ENCODE measurements at regions not wholly inside any gene's neighbourhood (a gene's known extent, or its start where the extent isn't known, plus 50 kb on each side); places are given as distances from the start of the nearest gene placed in this dataset.

DNA sequence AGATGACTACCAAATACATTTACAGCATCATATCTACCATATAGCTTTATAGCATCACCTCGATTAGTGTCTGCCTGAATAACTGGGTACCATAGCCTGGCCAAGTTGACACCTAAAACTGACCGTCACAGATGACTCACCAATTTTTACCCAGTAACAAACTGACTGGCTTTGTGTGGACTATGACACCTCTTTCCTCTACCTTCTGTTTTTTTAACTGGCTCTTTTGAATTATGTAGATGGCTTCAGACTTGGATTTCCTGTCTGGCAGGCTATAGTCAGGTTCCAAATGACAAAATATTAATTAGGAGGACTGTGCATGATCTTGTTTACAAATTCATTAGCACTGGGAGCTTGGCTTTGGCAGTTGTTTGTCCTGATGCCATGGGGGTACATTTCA, 360.3 kb downstream of the TGFB2 start:
- Histone ChIP-seq H3K36me3 (ENCODE audit: insufficient read depth, low read length) (no peaks in the 10 kb centered on the region), H3K27me3 (ENCODE audit: control insufficient read depth, insufficient read depth, low read length) (no peaks in the 10 kb centered on the region), H3K9ac (ENCODE audit: low read depth, low read length) (peak overlapping the region; percentile 76), H3K4me1 (ENCODE audit: control insufficient read depth, insufficient read depth, low read length) (peaks cover 32% of the 10 kb centered on the region), H3K9me3 (replicated peaks; ENCODE audit: low read length) (no peaks in the 10 kb centered on the region), H3K4me3 (ENCODE audit: low read length) (peak overlapping the region; percentile 22), H3K4me2 (ENCODE audit: low read length) (peak overlapping the region; percentile 70)

DNA sequence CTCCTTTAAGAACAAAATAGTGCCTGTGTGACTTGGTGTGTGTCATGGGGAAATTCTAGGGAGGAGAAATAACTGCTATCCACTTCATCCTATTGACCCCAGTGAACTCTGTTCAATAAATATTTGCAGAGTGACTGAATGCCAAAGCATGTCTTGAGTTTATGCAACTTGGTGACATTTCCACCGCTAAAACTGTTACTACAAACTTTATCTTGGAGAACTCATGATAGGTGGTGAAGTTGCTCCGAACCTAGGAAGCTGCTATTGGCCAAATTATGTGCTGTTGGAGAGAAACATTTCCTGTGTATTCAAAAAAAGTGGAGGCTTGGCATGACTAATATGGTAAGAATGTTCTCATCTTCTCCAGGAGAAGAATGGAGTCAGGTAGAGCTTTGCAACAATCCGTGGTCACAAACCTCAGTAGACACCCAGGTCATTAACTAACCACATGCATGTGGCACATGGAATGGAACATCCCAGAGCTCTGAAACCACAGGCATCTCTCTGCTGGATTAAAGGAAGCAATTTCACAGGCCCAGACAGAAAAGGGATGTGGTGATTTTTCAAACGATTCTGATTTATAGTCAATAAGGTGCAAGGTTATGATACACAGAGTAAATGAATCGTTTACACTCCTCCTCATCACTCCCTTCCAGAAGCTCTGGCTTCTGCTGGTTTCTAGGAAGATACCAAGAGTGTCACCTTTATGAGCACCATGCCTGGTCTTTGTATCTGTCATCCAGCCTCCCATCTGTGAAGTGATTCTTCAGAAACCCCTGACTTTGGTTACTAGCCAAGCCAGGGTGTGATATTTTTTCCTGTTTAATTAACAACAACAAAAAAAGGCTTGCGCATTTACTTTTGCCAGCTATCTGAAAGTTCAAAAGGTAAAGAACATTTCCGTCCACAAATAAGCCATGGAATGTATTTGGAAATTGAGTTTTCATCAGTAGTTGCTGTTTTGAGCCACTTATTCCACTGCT, 361.1 kb downstream of the TGFB2 start:
- peak overlapping the region; percentile 76 for H3K9ac ChIP-seq (ENCODE audit: low read depth, low read length)
- peak overlapping the region; percentile 22 for H3K4me3 ChIP-seq (ENCODE audit: low read length)
- no peaks in the 10 kb centered on the region for H3K27me3 ChIP-seq (ENCODE audit: control insufficient read depth, insufficient read depth, low read length)
- peak overlapping the region; percentile 70 for H3K4me2 ChIP-seq (ENCODE audit: low read length)
- H3K4me1 ChIP-seq (ENCODE audit: control insufficient read depth, insufficient read depth, low read length), result peaks cover 37% of the 10 kb centered on the region
- no peaks in the 10 kb centered on the region for H3K9me3 ChIP-seq (replicated peaks; ENCODE audit: low read length)
- no peaks in the 10 kb centered on the region for H3K36me3 ChIP-seq (ENCODE audit: insufficient read depth, low read length)

GRCh38 chr1:218711001-218711400, 365.9 kb downstream of the TGFB2 start:
- Histone ChIP-seq H3K4me1 (ENCODE audit: control insufficient read depth, insufficient read depth, low read length) (peaks cover 35% of the 10 kb centered on the region), H3K9me3 (replicated peaks; ENCODE audit: low read length) (no peaks in the 10 kb centered on the region), H3K4me3 (ENCODE audit: low read length) (no peak overlapping the region), H3K27me3 (ENCODE audit: control insufficient read depth, insufficient read depth, low read length) (no peaks in the 10 kb centered on the region), H3K9ac (ENCODE audit: low read depth, low read length) (no peak overlapping the region), H3K36me3 (ENCODE audit: insufficient read depth, low read length) (no peaks in the 10 kb centered on the region), H3K4me2 (ENCODE audit: low read length) (no peak overlapping the region)

DNA sequence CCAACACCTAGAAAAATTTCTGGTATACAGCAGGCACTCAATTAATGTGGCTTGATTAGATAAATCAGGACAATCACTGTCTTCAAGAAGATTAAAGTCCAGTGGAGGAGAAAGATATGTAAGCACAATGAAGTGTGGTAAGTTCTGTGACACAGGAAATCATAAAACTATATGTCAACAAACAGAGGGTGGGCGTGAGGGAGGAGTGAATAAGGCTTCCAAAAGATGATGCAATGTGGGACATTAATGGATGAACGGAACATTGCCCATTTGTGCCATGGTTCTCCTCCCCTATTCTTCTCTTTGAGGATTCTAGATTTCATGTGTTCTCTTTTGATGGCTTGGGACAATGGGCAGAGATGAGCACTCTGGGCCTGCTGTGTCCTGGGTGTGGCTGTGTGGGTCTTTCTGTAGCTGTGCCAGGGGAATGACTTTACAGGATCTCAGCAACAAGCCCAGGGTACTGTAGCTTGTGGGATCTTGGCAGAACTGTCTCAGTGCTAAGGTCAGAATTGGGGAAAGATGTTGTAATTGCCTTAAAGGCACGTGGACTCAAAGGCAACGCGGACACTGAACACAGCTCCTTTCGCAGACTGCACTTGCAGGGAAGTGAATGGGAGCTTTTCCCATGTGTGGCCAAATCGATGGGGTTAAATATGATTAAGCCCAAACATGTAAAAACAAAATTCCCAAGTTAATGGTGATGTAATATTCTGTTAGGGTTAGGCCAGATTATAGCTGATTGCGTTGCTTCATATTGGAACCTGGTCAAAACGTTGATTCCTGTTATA, 366.9 kb downstream of the TGFB2 start:
- Histone ChIP-seq H3K4me1 (ENCODE audit: control insufficient read depth, insufficient read depth, low read length) (peaks cover 27% of the 10 kb centered on the region), H3K9me3 (replicated peaks; ENCODE audit: low read length) (no peaks in the 10 kb centered on the region), H3K4me2 (ENCODE audit: low read length) (no peak overlapping the region), H3K36me3 (ENCODE audit: insufficient read depth, low read length) (no peaks in the 10 kb centered on the region), H3K4me3 (ENCODE audit: low read length) (no peak overlapping the region), H3K27me3 (ENCODE audit: control insufficient read depth, insufficient read depth, low read length) (no peaks in the 10 kb centered on the region), H3K9ac (ENCODE audit: low read depth, low read length) (no peak overlapping the region)

DNA sequence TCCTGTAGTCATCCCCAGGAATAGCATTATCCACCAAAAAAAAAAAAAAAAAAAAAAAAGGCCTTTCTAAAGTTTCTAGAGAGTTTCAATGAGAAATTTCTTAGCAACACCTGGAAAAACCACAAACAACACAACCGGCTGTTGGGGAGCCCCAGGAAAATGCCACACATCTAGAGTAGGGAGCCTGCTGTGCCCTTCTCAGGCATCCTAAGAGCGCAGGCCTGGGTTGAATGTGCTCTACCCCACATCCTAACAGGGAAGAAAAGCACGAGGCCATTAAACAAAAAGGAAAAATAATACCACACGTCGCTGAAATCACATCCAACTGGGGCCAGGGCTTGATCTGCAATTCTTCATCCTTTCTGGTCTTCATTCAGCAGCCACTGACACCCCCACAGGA, 367.5 kb downstream of the TGFB2 start:
- Histone ChIP-seq H3K36me3 (ENCODE audit: insufficient read depth, low read length) (no peaks in the 10 kb centered on the region), H3K4me1 (ENCODE audit: control insufficient read depth, insufficient read depth, low read length) (peaks cover 29% of the 10 kb centered on the region), H3K4me2 (ENCODE audit: low read length) (no peak overlapping the region), H3K4me3 (ENCODE audit: low read length) (no peak overlapping the region), H3K9ac (ENCODE audit: low read depth, low read length) (no peak overlapping the region), H3K9me3 (replicated peaks; ENCODE audit: low read length) (no peaks in the 10 kb centered on the region), H3K27me3 (ENCODE audit: control insufficient read depth, insufficient read depth, low read length) (no peaks in the 10 kb centered on the region)

- Histone ChIP-seq H3K9me3 (replicated peaks; ENCODE audit: low read length) (no peaks in the 10 kb centered on the region), H3K27me3 (ENCODE audit: control insufficient read depth, insufficient read depth, low read length) (no peaks in the 10 kb centered on the region), H3K4me2 (ENCODE audit: low read length) (no peak overlapping the region), H3K9ac (ENCODE audit: low read depth, low read length) (no peak overlapping the region), H3K4me1 (ENCODE audit: control insufficient read depth, insufficient read depth, low read length) (peaks cover 42% of the 10 kb centered on the region), H3K4me3 (ENCODE audit: low read length) (no peak overlapping the region), H3K36me3 (ENCODE audit: insufficient read depth, low read length) (no peaks in the 10 kb centered on the region)
Observed at GRCh38 chr1:218715961-218716669, 371.0 kb downstream of the TGFB2 start.

GRCh38 chr1:218717575-218717974, 372.4 kb downstream of the TGFB2 start:
- Histone ChIP-seq H3K4me1 (ENCODE audit: control insufficient read depth, insufficient read depth, low read length) (peaks cover 28% of the 10 kb centered on the region), H3K9ac (ENCODE audit: low read depth, low read length) (peak overlapping the region; percentile 33), H3K4me3 (ENCODE audit: low read length) (no peak overlapping the region), H3K27me3 (ENCODE audit: control insufficient read depth, insufficient read depth, low read length) (no peaks in the 10 kb centered on the region), H3K4me2 (ENCODE audit: low read length) (peak overlapping the region; percentile 45), H3K36me3 (ENCODE audit: insufficient read depth, low read length) (no peaks in the 10 kb centered on the region), H3K9me3 (replicated peaks; ENCODE audit: low read length) (no peaks in the 10 kb centered on the region)

GRCh38 chr1:218718206-218718605, 373.1 kb downstream of the TGFB2 start:
- H3K36me3 ChIP-seq (ENCODE audit: insufficient read depth, low read length), result no peaks in the 10 kb centered on the region
- H3K9me3 ChIP-seq (replicated peaks; ENCODE audit: low read length), result no peaks in the 10 kb centered on the region
- no peak overlapping the region for H3K4me3 ChIP-seq (ENCODE audit: low read length)
- H3K4me2 ChIP-seq (ENCODE audit: low read length), result no peak overlapping the region
- no peaks in the 10 kb centered on the region for H3K27me3 ChIP-seq (ENCODE audit: control insufficient read depth, insufficient read depth, low read length)
- H3K4me1 ChIP-seq (ENCODE audit: control insufficient read depth, insufficient read depth, low read length), result peaks cover 26% of the 10 kb centered on the region
- H3K9ac ChIP-seq (ENCODE audit: low read depth, low read length), result peak overlapping the region; percentile 33

GRCh38 chr1:218718977-218719376, 373.8 kb downstream of the TGFB2 start:
- H3K36me3 ChIP-seq (ENCODE audit: insufficient read depth, low read length), result no peaks in the 10 kb centered on the region
- no peaks in the 10 kb centered on the region for H3K9me3 ChIP-seq (replicated peaks; ENCODE audit: low read length)
- H3K4me3 ChIP-seq (ENCODE audit: low read length), result no peak overlapping the region
- no peak overlapping the region for H3K9ac ChIP-seq (ENCODE audit: low read depth, low read length)
- H3K27me3 ChIP-seq (ENCODE audit: control insufficient read depth, insufficient read depth, low read length), result no peaks in the 10 kb centered on the region
- no peak overlapping the region for H3K4me2 ChIP-seq (ENCODE audit: low read length)
- peaks cover 26% of the 10 kb centered on the region for H3K4me1 ChIP-seq (ENCODE audit: control insufficient read depth, insufficient read depth, low read length)

- H3K36me3 ChIP-seq (ENCODE audit: insufficient read depth, low read length), result no peaks in the 10 kb centered on the region
- H3K4me2 ChIP-seq (ENCODE audit: low read length), result no peak overlapping the region
- no peaks in the 10 kb centered on the region for H3K4me1 ChIP-seq (ENCODE audit: control insufficient read depth, insufficient read depth, low read length)
- H3K4me3 ChIP-seq (ENCODE audit: low read length), result no peak overlapping the region
- no peak overlapping the region for H3K9ac ChIP-seq (ENCODE audit: low read depth, low read length)
- no peaks in the 10 kb centered on the region for H3K27me3 ChIP-seq (ENCODE audit: control insufficient read depth, insufficient read depth, low read length)
- H3K9me3 ChIP-seq (replicated peaks; ENCODE audit: low read length), result no peaks in the 10 kb centered on the region
Observed at GRCh38 chr1:218728898-218729565, 383.9 kb downstream of the TGFB2 start.
